GM19463 (cell line): ENCODE measurements at regions not wholly inside any gene's neighbourhood (a gene's known extent, or its start where the extent isn't known, plus 50 kb on each side); places are given as distances from the start of the nearest gene placed in this dataset.
A peak's percentile ranks its signal among the peaks of the same experiment; 100 is the strongest.
"Not testable (repeated sequence)": the region's sequence is repeated elsewhere in the genome, so short reads cannot be mapped to it uniquely, and the experiment has no call there.

Source experiments
- ATAC-seq: cut with Tn5 transposase; IDR thresholded peaks from one replicate; pipeline ENCODE4 v1.9.1; 2021; ENCODE audit warnings: mild to moderate bottlenecking, moderate library complexity; ENCODE audit not compliant: unreplicated experiment

DNA sequence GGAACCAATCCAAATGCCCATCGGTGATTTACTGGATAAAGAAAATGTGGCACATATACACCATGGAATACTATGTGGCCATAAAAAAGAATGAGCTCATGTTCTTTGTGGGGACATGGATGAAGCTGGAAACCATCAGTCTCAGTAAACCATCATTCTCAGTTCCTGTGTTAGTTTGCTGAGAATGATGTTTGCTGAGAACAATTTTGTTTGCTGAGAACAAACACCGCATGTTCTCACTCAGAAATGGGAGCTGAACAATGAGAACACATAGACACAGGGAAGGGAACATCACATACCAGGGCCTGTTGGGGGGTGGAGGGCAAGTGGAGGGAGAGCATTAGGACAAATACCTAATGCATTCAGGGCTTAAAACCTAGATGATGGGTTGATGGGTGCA is 185.5 kb downstream of the ANXA1 start:
- not testable (repeated sequence) for ATAC-seq

GRCh38 chr9:73344060-73344459 is 192.4 kb downstream of the ANXA1 start:
- no peak for ATAC-seq

DNA sequence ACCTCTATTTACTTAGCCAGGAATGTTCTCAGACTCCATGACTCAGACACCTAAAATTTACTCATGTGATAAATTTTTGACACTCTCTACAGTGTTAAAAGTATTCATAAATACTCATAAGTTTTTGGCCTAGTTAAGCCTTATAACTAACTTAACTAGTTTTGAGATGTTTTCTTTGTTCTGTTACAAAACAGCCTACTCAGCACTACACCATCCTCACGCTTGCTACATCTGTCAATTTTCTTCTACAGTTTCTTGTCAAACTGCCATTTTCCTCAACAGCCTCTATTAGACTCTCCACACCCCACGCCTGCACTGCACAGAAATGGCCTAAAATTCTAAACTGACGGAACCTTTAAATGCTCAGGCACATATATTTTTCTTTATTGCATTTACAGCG is 195.5 kb downstream of the ANXA1 start:
- ATAC-seq, result no peak

DNA sequence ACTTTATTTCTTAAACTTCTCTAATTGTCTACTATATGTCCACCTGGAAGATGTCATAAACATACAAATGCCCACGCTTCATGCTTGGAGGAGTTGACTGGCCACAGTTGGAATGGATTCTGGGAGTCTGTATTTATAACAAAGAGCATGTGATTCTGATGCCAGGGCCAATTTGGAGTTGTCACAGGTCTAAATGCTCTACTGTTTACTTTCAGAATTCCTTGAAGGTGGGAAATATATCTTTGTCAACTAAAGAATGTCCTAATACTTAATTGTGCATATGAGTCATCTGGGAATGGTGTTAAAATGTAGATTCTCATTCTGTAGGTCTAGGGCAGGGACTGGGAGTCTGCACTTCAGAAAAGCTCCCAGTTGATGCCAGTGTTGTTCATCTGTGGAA is 196.1 kb downstream of the ANXA1 start:
- no peak for ATAC-seq

GRCh38 chr9:73348471-73348870 is 196.8 kb downstream of the ANXA1 start:
- ATAC-seq, result no peak

DNA sequence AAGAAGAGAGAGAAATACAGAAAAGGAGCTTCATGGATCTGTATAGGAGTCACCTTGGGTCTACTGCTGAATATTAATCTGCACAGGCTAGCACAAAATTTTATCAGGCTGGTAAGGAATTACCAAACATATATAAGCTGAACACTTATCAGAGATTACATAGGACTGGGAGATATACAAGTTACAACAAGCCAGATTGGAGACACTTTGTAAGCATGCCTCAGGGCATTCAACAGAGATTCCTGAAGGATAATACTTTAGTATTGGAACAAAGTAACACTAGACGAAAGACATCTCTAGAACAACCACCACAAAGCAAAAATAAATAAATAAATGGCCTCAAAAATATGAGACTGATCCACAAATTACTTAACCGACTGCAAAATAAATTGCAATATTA is 197.8 kb downstream of the ANXA1 start:
- no peak for ATAC-seq

DNA sequence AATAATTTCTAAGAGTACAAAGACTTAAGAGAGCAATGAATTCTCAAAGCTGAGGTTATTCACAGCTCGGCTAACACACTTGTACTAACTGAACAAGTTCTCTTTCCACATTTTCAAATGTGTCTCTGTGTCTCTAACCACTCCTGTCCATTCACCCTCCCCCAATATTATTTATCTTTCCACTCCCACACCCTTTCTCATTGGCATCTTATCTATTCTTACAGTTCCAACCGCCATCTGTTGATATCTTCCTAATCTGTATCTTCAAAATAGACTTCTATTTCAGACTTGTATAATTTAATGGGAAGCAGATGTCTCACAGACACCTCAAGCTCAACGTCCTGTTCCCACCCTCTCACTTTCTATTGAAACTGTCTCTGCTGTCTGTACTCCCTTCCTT is 205.9 kb downstream of the ANXA1 start:
- no peak for ATAC-seq

DNA sequence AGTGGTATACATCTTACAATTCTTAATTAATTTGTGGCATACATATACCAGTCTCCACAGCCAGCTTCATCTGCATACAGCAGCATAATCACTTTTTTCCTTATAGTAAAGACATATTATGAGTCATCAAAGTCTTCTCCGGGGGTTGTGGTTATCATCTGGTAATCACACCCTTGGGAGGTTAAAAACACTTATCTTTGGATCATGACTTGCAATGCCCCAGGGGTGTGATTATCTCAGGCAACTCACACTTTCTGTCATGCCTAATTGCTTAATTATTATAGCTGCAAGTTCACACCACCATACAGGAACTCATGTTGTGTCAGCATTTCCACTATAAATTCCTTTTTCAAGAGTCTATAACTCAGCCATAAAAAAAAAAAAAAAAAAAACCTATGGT is 218.4 kb downstream of the ANXA1 start:
- no peak for ATAC-seq

DNA sequence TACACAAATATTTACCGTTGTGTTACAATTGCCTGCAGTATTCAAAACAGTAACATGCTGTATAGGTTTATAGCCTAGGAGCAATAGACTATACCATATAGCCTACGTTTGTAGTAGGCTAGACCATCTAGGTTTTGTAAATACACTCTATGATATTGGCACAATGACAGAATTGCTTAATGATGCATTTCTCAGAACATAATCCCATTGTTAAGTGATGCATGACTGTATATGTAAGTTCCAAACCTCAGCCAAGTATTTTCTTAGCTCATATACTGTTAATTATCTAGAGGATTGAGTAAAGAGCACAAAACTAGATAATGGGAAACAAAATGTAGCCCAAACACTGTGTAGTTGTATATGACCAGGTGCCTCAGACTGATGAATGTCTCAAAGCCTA is 220.1 kb downstream of the ANXA1 start:
- no peak for ATAC-seq

DNA sequence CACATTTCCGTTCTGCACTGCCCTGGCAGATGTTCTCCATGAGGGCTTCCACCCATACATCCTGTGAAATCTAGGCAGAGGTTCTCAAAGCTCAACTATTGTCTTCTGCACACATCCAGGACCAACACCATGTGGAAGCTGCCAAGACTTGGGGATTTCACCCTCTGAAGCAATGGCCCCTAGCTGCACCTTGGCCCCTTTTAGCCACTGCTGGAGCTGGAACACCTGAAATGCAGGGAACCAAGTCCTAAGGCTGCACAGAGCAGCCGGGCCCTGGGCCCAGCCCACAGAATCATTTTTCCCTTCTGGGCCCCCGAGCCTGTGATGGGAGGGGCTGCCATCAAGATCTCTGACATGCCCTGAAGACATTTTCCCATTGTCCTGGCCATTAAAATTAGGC is 228.7 kb downstream of the ANXA1 start:
- no peak for ATAC-seq

GRCh38 chr9:73402081-73403028 is 250.7 kb downstream of the ANXA1 start:
- no peak for ATAC-seq

DNA sequence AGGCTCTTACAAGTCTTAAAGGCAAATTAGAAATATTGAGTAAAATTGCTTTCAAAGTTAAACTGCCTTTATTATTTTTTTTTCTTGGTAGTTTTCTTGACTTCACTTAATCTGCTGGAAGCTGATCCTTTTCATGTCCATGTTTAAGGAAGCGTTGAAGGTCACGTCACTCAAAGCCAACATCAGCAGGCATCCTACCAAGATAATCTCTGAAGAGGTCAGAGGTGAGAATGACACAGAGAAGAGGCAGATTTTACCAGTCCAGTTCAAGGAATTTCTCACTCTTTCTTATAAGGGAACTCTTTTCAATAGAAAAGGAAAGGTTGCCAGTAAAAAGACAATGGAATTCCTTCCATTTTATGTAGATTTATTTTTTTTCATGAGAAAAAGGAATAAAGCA is 259.8 kb downstream of the ANXA1 start:
- ATAC-seq, result no peak

DNA sequence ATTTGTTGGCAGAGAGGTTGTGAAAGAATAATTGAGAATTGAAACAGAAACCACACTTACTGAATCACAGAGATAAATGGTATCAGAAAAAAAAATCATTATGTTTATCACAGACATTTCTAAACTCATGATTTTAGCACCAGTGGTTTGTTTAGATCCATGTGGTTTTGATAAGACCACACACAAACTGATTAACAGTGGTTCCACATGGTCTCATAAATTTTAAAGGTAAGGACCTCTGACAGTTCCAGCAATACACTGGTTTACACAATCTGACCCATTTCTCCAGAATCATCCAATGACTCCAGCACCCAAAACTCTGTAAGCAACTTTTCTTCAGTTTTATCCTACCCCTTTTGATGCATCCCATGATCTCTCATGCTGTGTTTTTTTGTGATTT is 261.2 kb downstream of the ANXA1 start:
- no peak for ATAC-seq

GRCh38 chr9:73423891-73424290 is 272.2 kb downstream of the ANXA1 start:
- no peak for ATAC-seq

- ATAC-seq, result no peak
Measured at GRCh38 chr9:73426269-73426668, 274.6 kb downstream of the ANXA1 start.

- ATAC-seq, result no peak
Measured at GRCh38 chr9:73434826-73435225, 283.2 kb downstream of the ANXA1 start.

DNA sequence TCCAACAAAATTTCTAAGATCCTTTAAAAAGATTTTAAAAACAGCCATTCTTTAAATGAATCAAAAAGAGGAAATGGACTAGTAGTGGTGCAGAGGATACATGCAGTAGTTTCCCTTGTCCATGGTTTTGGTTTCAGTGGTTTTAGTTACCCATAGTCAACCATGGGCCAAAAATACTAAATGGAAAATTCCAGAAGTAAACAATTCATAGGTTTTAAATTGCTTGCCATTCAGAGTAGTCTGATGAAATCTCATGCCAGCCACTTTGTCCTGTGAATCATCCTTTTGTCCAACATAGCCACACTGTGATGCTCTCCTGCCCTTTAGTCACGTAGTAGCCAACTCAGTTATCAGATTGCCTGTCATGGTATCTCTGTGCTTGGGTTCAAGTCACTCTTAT is 286.1 kb downstream of the ANXA1 start:
- peak; percentile 75 for ATAC-seq

- ATAC-seq, result not testable (repeated sequence)
Measured at GRCh38 chr9:73439839-73440238, 288.2 kb downstream of the ANXA1 start.

GRCh38 chr9:73441223-73441622 is 289.6 kb downstream of the ANXA1 start:
- no peak for ATAC-seq

DNA sequence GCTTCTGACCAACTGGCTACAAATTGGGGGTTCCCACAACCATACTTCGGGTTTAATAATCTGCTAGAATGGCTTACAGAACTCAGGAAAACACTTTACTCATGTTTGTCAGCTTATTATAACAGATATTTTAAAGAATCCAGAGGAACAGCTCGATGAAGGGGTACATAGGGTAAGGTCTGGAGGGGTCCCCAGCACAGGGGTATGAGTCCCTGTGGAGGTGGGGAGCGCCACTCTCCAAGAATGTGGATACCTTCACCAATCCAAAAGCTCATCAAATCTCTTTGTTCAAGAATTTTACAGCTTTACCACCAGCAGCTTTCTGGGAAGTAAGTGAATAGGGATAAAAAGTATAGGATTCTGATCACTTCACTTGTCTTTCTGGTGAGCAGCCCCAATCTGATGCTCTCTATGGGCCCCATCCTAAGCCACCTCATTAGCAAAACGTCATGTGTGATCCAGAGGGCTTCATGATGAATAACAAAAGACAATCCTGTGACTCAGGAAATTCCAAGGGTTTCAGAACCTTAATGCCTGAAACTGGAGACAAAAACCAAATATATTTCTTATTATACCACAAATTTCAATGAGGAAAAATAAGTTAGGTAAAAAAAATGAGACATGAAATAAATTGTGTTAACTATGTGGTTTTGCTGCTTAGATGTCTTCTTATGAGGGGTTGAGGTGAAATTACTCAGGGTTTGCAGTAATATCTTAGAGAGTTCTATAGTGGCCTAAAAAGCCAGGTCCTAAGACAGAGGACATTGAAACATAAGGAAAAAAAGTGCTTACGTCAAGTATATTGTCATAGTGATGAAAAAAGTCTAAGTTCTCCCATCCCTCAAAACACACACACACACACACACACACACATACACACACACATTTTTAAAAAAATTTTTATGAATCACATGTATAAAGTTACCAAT is 290.5 kb downstream of the ANXA1 start:
- ATAC-seq, result no peak

DNA sequence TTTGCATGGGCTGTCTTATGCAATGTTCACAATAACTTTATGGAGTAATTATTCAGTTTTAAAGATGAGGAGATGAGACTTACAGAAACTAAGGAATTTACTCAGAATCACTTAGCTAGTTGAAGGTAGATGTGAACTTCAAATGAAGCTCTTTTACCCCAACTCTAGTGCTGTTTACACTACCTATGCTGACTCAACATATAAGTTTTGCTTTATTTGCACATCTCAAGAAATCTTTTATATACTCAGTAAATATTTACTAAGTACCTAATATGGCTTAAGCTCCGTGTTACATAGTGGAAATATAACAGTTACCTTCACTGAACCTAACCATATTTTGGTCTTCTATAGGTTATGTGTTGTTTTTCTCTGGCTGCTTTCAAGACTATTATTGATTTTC is 293.2 kb downstream of the ANXA1 start:
- no peak for ATAC-seq

DNA sequence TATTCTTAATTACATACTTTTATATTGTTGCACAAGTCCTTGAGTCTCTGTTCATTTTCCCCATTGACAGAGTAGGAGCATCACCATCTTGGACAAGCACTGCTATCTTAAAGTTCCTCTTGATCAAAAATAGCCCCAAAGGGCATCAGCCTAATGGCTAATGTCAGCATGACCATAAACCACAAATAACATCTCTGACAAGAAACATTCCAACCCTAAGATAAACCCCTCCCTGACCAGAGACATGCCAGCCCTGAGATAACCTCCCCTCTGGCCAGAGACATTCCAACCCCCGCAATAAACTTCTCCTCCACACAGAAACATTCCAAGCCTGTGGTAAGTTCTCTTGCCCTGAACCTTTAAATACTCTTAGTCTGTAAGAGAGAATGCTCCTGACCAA is 293.7 kb downstream of the ANXA1 start:
- not testable (repeated sequence) for ATAC-seq
